Midbrain (tissue), 1 donor: ENCODE measurements at regions not wholly inside any gene's neighbourhood (a gene's known extent, or its start where the extent isn't known, plus 50 kb on each side); places are given as distances from the start of the nearest gene placed in this dataset.

ENCODE experiments used
- DNase-seq: peaks from one replicate; lab custom pipeline; 2025; lab: John Stamatoyannopoulos, UW

GRCh38 chr1:193799948-193800690 lies 613.7 kb upstream of the B3GALT2 start:
- no peak for DNase-seq

- no peak for DNase-seq
These were observed 613.0 kb upstream of the B3GALT2 start for GRCh38 chr1:193799371-193799770.

GRCh38 chr1:193794239-193794638 lies 607.8 kb upstream of the B3GALT2 start:
- DNase-seq, result no peak

- DNase-seq, result no peak
These were observed 605.3 kb upstream of the B3GALT2 start for GRCh38 chr1:193791746-193792145.

GRCh38 chr1:193787061-193787460 lies 600.6 kb upstream of the B3GALT2 start:
- DNase-seq, result no peak

- DNase-seq, result no peak
These were observed 599.5 kb upstream of the B3GALT2 start for GRCh38 chr1:193785850-193786420.

GRCh38 chr1:193774536-193775323 lies 588.3 kb upstream of the B3GALT2 start:
- no peak for DNase-seq

- DNase-seq, result no peak
These were observed 585.2 kb upstream of the B3GALT2 start for GRCh38 chr1:193771596-193771995.

- DNase-seq, result no peak
These were observed 583.2 kb upstream of the B3GALT2 start for GRCh38 chr1:193769651-193770050.

- no peak for DNase-seq
These were observed 581.5 kb upstream of the B3GALT2 start for GRCh38 chr1:193767886-193768285.

GRCh38 chr1:193766329-193766728 lies 579.9 kb upstream of the B3GALT2 start:
- no peak for DNase-seq

- DNase-seq, result no peak
These were observed 576.9 kb upstream of the B3GALT2 start for GRCh38 chr1:193763266-193763665.

GRCh38 chr1:193762236-193762635 lies 575.8 kb upstream of the B3GALT2 start:
- DNase-seq, result no peak

- DNase-seq, result no peak
These were observed 569.0 kb upstream of the B3GALT2 start for GRCh38 chr1:193755441-193755840.

GRCh38 chr1:193754732-193755427 lies 568.5 kb upstream of the B3GALT2 start:
- DNase-seq, result no peak

GRCh38 chr1:193754151-193754550 lies 567.7 kb upstream of the B3GALT2 start:
- DNase-seq, result no peak

GRCh38 chr1:193753038-193753756 lies 566.8 kb upstream of the B3GALT2 start:
- no peak for DNase-seq

- no peak for DNase-seq
These were observed 563.5 kb upstream of the B3GALT2 start for GRCh38 chr1:193749868-193750267.

GRCh38 chr1:193747579-193747978 lies 561.2 kb upstream of the B3GALT2 start:
- DNase-seq, result no peak

GRCh38 chr1:193741228-193741627 lies 554.8 kb upstream of the B3GALT2 start:
- no peak for DNase-seq

GRCh38 chr1:193740762-193741161 lies 554.3 kb upstream of the B3GALT2 start:
- DNase-seq, result no peak

- DNase-seq, result no peak
These were observed 550.1 kb upstream of the B3GALT2 start for GRCh38 chr1:193736507-193736906.
